ENCODE measurements at regions not wholly inside any gene's neighbourhood (a gene's known extent, or its start where the extent isn't known, plus 50 kb on each side); places are given as distances from the start of the nearest gene placed in this dataset.

DNA sequence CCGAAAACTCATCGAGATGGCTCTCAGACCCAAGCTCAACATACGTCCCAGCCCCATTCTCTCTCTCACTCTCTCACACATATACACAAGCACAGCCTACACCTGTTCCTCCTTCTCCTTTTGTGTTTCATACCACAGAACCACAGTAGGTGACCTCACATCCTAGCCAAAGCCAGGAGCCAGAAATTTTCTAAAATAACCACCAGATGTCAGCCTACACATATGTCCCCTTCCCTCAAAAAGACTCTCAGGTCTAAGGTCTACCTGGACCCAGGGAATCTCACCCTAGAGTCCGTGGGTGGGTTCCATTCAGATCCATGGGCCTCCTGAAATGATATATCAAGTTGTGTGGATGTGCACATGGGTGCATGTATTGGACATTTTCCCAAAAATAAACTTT, 104.2 kb upstream of the IPO5 start:
- TF ChIP-seq POLR2AphosphoS5 (IDR thresholded peaks at IDR 0.05; ENCODE audit: low read depth, low read length) (no peak), SIN3A (IDR thresholded peaks at IDR 0.05; ENCODE audit: borderline replicate concordance, insufficient read depth, low read length) (no peak), TAF1 (IDR thresholded peaks at IDR 0.05; ENCODE audit: borderline replicate concordance, insufficient read depth, low read length) (no peak), FOXP2 (optimal IDR thresholded peaks at IDR 0.05; ENCODE audit: borderline replicate concordance, extremely low read depth, extremely low read length, insufficient read depth) (no peak)
- TF ChIP-seq, protein P1, sequence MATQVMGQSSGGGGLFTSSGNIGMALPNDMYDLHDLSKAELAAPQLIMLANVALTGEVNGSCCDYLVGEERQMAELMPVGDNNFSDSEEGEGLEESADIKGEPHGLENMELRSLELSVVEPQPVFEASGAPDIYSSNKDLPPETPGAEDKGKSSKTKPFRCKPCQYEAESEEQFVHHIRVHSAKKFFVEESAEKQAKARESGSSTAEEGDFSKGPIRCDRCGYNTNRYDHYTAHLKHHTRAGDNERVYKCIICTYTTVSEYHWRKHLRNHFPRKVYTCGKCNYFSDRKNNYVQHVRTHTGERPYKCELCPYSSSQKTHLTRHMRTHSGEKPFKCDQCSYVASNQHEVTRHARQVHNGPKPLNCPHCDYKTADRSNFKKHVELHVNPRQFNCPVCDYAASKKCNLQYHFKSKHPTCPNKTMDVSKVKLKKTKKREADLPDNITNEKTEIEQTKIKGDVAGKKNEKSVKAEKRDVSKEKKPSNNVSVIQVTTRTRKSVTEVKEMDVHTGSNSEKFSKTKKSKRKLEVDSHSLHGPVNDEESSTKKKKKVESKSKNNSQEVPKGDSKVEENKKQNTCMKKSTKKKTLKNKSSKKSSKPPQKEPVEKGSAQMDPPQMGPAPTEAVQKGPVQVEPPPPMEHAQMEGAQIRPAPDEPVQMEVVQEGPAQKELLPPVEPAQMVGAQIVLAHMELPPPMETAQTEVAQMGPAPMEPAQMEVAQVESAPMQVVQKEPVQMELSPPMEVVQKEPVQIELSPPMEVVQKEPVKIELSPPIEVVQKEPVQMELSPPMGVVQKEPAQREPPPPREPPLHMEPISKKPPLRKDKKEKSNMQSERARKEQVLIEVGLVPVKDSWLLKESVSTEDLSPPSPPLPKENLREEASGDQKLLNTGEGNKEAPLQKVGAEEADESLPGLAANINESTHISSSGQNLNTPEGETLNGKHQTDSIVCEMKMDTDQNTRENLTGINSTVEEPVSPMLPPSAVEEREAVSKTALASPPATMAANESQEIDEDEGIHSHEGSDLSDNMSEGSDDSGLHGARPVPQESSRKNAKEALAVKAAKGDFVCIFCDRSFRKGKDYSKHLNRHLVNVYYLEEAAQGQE (IDR thresholded peaks at IDR 0.05; ENCODE audit: insufficient read depth in 1 of 2, low read depth in 2 of 2, low read length in 2 of 2), result no peak

DNA sequence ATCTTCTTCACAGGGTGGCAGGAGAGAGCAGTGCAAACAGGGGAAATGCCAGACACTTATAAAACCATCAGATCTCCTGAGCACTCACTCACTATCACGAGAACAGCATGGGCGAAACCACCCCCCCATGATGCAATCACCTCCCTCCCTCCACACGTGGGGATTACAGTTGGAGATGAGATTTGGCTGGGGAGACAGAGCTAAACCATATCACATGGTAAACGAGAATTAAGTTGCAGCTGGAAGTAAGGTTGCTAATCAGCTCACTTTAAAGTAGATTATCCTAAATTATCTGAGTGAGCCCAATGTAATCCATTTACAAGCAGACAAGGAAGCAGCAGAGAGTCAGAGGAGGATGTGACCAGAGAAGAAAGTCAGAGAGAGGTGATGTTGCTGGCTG, 102.2 kb upstream of the IPO5 start:
- no peak for TF ChIP-seq TAF1 (IDR thresholded peaks at IDR 0.05; ENCODE audit: borderline replicate concordance, insufficient read depth, low read length)
- TF ChIP-seq POLR2AphosphoS5 (IDR thresholded peaks at IDR 0.05; ENCODE audit: low read depth, low read length), result no peak
- TF ChIP-seq, protein P1 (IDR thresholded peaks at IDR 0.05; ENCODE audit: insufficient read depth in 1 of 2, low read depth in 2 of 2, low read length in 2 of 2), result no peak
- TF ChIP-seq FOXP2 (optimal IDR thresholded peaks at IDR 0.05; ENCODE audit: borderline replicate concordance, extremely low read depth, extremely low read length, insufficient read depth), result no peak
- TF ChIP-seq SIN3A (IDR thresholded peaks at IDR 0.05; ENCODE audit: borderline replicate concordance, insufficient read depth, low read length), result no peak

DNA sequence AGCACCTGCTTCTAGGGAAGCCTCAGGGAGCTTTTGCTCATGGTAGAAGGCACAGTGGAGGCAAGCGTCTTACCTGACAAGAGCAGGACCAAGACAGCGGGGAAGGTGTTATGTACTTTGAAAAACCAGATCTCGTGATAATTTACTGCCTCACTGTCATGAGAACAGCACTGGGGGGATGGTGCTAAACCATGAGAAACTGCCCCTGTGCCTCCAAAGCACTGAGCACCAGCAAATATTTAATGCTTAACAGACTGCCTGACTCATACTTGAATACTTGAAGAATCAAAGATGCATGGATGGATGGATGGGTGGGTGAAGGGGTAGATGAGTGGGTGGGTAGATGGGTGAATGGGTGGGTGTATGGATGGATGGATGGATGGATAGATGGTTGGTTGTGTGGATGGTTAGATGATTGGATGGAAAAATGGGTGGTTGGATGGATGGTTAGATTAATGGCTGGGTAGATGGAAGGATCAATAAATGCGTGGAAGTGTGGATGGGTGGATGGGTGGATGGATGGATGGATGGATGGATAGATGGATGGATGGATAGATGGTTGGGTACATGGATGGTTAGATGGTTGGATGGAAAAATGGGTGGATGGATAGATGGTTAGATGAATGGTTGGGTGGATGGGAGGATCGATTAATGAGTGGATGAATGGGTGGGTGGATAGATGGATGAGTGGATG, 101.1 kb upstream of the IPO5 start:
- no peak for TF ChIP-seq POLR2AphosphoS5 (IDR thresholded peaks at IDR 0.05; ENCODE audit: low read depth, low read length)
- TF ChIP-seq, protein P1 (IDR thresholded peaks at IDR 0.05; ENCODE audit: insufficient read depth in 1 of 2, low read depth in 2 of 2, low read length in 2 of 2), result no peak
- no peak for TF ChIP-seq TAF1 (IDR thresholded peaks at IDR 0.05; ENCODE audit: borderline replicate concordance, insufficient read depth, low read length)
- TF ChIP-seq SIN3A (IDR thresholded peaks at IDR 0.05; ENCODE audit: borderline replicate concordance, insufficient read depth, low read length), result no peak
- no peak for TF ChIP-seq FOXP2 (optimal IDR thresholded peaks at IDR 0.05; ENCODE audit: borderline replicate concordance, extremely low read depth, extremely low read length, insufficient read depth)

DNA sequence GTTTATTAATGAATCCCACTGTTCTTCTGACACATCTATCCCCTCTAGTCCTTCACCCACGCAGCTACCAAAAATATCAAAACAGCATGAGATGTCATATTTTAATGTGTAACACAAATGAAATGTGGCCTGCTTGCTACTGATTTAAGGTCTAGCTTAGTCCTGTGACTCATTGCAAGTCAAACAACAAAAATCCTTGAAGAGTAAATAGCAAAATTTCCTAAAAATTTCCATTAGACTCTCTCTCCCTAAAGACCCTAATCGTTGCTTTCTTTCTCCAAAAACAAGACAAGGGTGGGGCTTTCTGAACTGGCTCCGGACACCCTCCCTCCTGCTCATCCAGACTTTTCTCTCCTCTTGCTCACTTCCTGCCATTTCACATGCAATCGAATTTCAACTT, 99.9 kb upstream of the IPO5 start:
- TF ChIP-seq, protein P1 (IDR thresholded peaks at IDR 0.05; ENCODE audit: insufficient read depth in 1 of 2, low read depth in 2 of 2, low read length in 2 of 2), result no peak
- no peak for TF ChIP-seq SIN3A (IDR thresholded peaks at IDR 0.05; ENCODE audit: borderline replicate concordance, insufficient read depth, low read length)
- no peak for TF ChIP-seq POLR2AphosphoS5 (IDR thresholded peaks at IDR 0.05; ENCODE audit: low read depth, low read length)
- no peak for TF ChIP-seq FOXP2 (optimal IDR thresholded peaks at IDR 0.05; ENCODE audit: borderline replicate concordance, extremely low read depth, extremely low read length, insufficient read depth)
- no peak for TF ChIP-seq TAF1 (IDR thresholded peaks at IDR 0.05; ENCODE audit: borderline replicate concordance, insufficient read depth, low read length)

Data from PFSK-1 (cell line).